ENCODE measurements at regions not wholly inside any gene's neighbourhood (a gene's known extent, or its start where the extent isn't known, plus 50 kb on each side); places are given as distances from the start of the nearest gene placed in this dataset.
"Not testable (repeated sequence)": the region's sequence is repeated elsewhere in the genome, so short reads cannot be mapped to it uniquely, and the experiment has no call there.

DNA sequence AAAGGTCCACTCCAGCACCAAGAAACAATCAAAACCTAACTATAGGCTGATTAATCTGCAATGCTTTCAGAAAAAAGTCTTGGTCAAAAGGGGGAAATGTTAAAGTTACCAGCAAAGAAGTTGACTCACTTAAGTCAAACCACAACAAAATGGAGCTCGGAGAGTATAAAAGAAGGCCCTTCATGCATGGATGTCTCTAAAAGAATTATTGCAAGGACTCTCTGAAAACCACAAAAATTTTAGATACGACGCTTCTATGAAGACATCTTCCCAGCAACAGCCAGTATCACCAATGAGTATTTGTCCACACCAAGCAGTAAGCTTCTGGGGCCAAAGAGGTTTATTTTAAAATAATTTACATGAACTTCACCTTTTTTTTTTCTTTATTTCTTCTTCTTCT, 1327.4 kb upstream of the CDH18 start:
- not testable (repeated sequence) for TF ChIP-seq POLR2A (IDR thresholded peaks at IDR 0.05; ENCODE audit: low read length); GATA1 (IDR thresholded peaks at IDR 0.05; ENCODE audit: low read depth, low read length)
